Calu3 (cell line): ENCODE measurements at regions not wholly inside any gene's neighbourhood (a gene's known extent, or its start where the extent isn't known, plus 50 kb on each side); places are given as distances from the start of the nearest gene placed in this dataset.

Experiments
- BruUV-seq: library from RNA; stranded (reverse); fragments of 400-500 nt; replicated peaks from 2 replicates; lab custom pipeline; 2021; lab: Mats Ljungman, UMichigan
- CTCF ChIA-PET: fragments of 300-600 bp; sonication (Branson Sonifier 250); formaldehyde crosslinking; loops from one replicate; lab custom pipeline; 2022; ENCODE audit warnings: antibody characterized with exemption; lab: Charles Lee
- DNase-seq: peaks from one replicate; pipeline ENCODE4 v3.0.0; 2022
- H3K27ac Mint-ChIP-seq: one replicate; pipeline ENCODE4 v1.8.0; 2022; ENCODE audit warnings: mixed read lengths; ENCODE audit not compliant: unreplicated experiment
- H3K27me3 Mint-ChIP-seq: one replicate; pipeline ENCODE4 v1.8.0; 2022; ENCODE audit warnings: mixed read lengths; ENCODE audit not compliant: unreplicated experiment
- H3K36me3 Mint-ChIP-seq: one replicate; pipeline ENCODE4 v1.8.0; 2022; ENCODE audit warnings: mild to moderate bottlenecking, moderate library complexity, mixed read lengths; ENCODE audit not compliant: insufficient read depth, unreplicated experiment
- H3K4me1 Mint-ChIP-seq: one replicate; pipeline ENCODE4 v1.8.0; 2022; ENCODE audit warnings: mild to moderate bottlenecking, low read depth, mixed read lengths; ENCODE audit not compliant: unreplicated experiment
- H3K4me3 Mint-ChIP-seq: one replicate; pipeline ENCODE4 v1.8.0; 2022; ENCODE audit warnings: mild to moderate bottlenecking, low read depth, moderate library complexity, mixed read lengths; ENCODE audit not compliant: unreplicated experiment
- H3K9me3 Mint-ChIP-seq: one replicate; pipeline ENCODE4 v1.8.0; 2022; ENCODE audit warnings: low read depth, mixed read lengths; ENCODE audit not compliant: unreplicated experiment
- CTCF ChIP-seq: fragments of 200-600 bp; IDR thresholded peaks from one replicate; pipeline ENCODE4 v1.8.0; 2022; ENCODE audit warnings: antibody characterized with exemption; ENCODE audit not compliant: unreplicated experiment
- intact Hi-C: fragments of 100-400 bp; cut with micrococcal nuclease; formaldehyde crosslinking; loops from one replicate; pipeline ENCODE4 v1.10.0; 2022; ENCODE audit not compliant: unreplicated experiment

GRCh38 chr1:111565079-111565478, 54.5 kb upstream of the RAP1A start:
- Mint-ChIP-seq H3K4me3 (no peak overlapping the region), H3K27ac (no peak overlapping the region), H3K27me3 (no peaks in the 10 kb centered on the region), H3K36me3 (no peaks in the 10 kb centered on the region), H3K9me3 (no peaks in the 10 kb centered on the region), H3K4me1 (no peaks in the 10 kb centered on the region)
- intact Hi-C loops = no loop called here
- BruUV-seq = no TSS peak
- CTCF ChIA-PET = no interaction called here
- no peak for TF ChIP-seq CTCF
- no peak for DNase-seq

GRCh38 chr1:111565968-111566367, 53.6 kb upstream of the RAP1A start:
- CTCF ChIA-PET = no interaction called here
- no peak for DNase-seq

GRCh38 chr1:111568160-111568647, 51.4 kb upstream of the RAP1A start:
- CTCF ChIA-PET = interaction anchor here (0.6 kb wide), 1 partner anchor 840 kb away, joined by 3 read pairs; no protein-coding TSS in a partner anchor
- no peaks in the 10 kb centered on the region for H3K27me3 Mint-ChIP-seq
- no peak for DNase-seq
- intact Hi-C loops = no loop called here
- no TSS peak for BruUV-seq
- H3K4me1 Mint-ChIP-seq = no peaks in the 10 kb centered on the region
- TF ChIP-seq CTCF = no peak
- H3K9me3 Mint-ChIP-seq = no peaks in the 10 kb centered on the region
- no peaks in the 10 kb centered on the region for H3K36me3 Mint-ChIP-seq
- no peak overlapping the region for H3K4me3 Mint-ChIP-seq
- no peak overlapping the region for H3K27ac Mint-ChIP-seq

More at GRCh38 chr1:111565968-111566367, 53.6 kb upstream of the RAP1A start:
- no peaks in the 10 kb centered on the region for H3K27me3 Mint-ChIP-seq
- H3K4me3 Mint-ChIP-seq = no peak overlapping the region
- H3K4me1 Mint-ChIP-seq = no peaks in the 10 kb centered on the region
- no peaks in the 10 kb centered on the region for H3K36me3 Mint-ChIP-seq
- TF ChIP-seq CTCF = no peak
- BruUV-seq = no TSS peak
- H3K27ac Mint-ChIP-seq = no peak overlapping the region
- H3K9me3 Mint-ChIP-seq = no peaks in the 10 kb centered on the region
- intact Hi-C loops = no loop called here
